GM21723 (cell line): ENCODE measurements at regions not wholly inside any gene's neighbourhood (a gene's known extent, or its start where the extent isn't known, plus 50 kb on each side); places are given as distances from the start of the nearest gene placed in this dataset.
"Not testable (repeated sequence)": the region's sequence is repeated elsewhere in the genome, so short reads cannot be mapped to it uniquely, and the experiment has no call there.

Source experiments
- ATAC-seq: cut with Tn5 transposase; IDR thresholded peaks from one replicate; pipeline ENCODE4 v1.9.1; 2021; ENCODE audit warnings: mild to moderate bottlenecking, moderate library complexity; ENCODE audit not compliant: unreplicated experiment

GRCh38 chr2:125684256-125684655 is 971.7 kb upstream of the GYPC start:
- no peak for ATAC-seq

GRCh38 chr2:125684932-125685331 is 971.0 kb upstream of the GYPC start:
- ATAC-seq, result no peak

- ATAC-seq, result no peak
These were observed 959.4 kb upstream of the GYPC start for GRCh38 chr2:125696560-125696959.

- ATAC-seq, result no peak
These were observed 957.7 kb upstream of the GYPC start for GRCh38 chr2:125698280-125698679.

- no peak for ATAC-seq
These were observed 954.9 kb upstream of the GYPC start for GRCh38 chr2:125701070-125701469.

GRCh38 chr2:125707611-125708010 is 948.3 kb upstream of the GYPC start:
- no peak for ATAC-seq

- ATAC-seq, result no peak
These were observed 945.4 kb upstream of the GYPC start for GRCh38 chr2:125710561-125710960.

- ATAC-seq, result no peak
These were observed 944.9 kb upstream of the GYPC start for GRCh38 chr2:125711075-125711474.

GRCh38 chr2:125713533-125713932 is 942.4 kb upstream of the GYPC start:
- ATAC-seq, result no peak

- no peak for ATAC-seq
These were observed 934.8 kb upstream of the GYPC start for GRCh38 chr2:125721072-125721721.

- ATAC-seq, result no peak
These were observed 925.0 kb upstream of the GYPC start for GRCh38 chr2:125730921-125731320.

- ATAC-seq, result no peak
These were observed 919.7 kb upstream of the GYPC start for GRCh38 chr2:125736306-125736705.

- ATAC-seq, result no peak
These were observed 910.4 kb upstream of the GYPC start for GRCh38 chr2:125745514-125745913.

GRCh38 chr2:125746321-125747164 is 909.4 kb upstream of the GYPC start:
- no peak for ATAC-seq

GRCh38 chr2:125747165-125747425 is 908.9 kb upstream of the GYPC start:
- ATAC-seq, result no peak

GRCh38 chr2:125756431-125756830 is 899.5 kb upstream of the GYPC start:
- ATAC-seq, result no peak

GRCh38 chr2:125796784-125797183 is 859.2 kb upstream of the GYPC start:
- no peak for ATAC-seq

GRCh38 chr2:125797192-125797591 is 858.8 kb upstream of the GYPC start:
- ATAC-seq, result no peak

- ATAC-seq, result no peak
These were observed 833.2 kb upstream of the GYPC start for GRCh38 chr2:125822746-125823145.

- ATAC-seq, result not testable (repeated sequence)
These were observed 830.2 kb upstream of the GYPC start for GRCh38 chr2:125825781-125826180.

GRCh38 chr2:125837128-125837527 is 818.8 kb upstream of the GYPC start:
- no peak for ATAC-seq

- no peak for ATAC-seq
These were observed 818.3 kb upstream of the GYPC start for GRCh38 chr2:125837611-125838010.

GRCh38 chr2:125839945-125840344 is 816.0 kb upstream of the GYPC start:
- ATAC-seq, result no peak
